GM19397 (cell line): ENCODE measurements at regions not wholly inside any gene's neighbourhood (a gene's known extent, or its start where the extent isn't known, plus 50 kb on each side); places are given as distances from the start of the nearest gene placed in this dataset.

Source experiments
- ATAC-seq: cut with Tn5 transposase; IDR thresholded peaks from one replicate; pipeline ENCODE4 v1.9.1; 2021; ENCODE audit warnings: mild to moderate bottlenecking, moderate library complexity; ENCODE audit not compliant: unreplicated experiment

- ATAC-seq = no peak
These were observed 312.8 kb upstream of the JAG1 start for GRCh38 chr20:10986586-10986985.

GRCh38 chr20:10987651-10988383 is 314.0 kb upstream of the JAG1 start:
- ATAC-seq = no peak

GRCh38 chr20:10990625-10991382 is 317.0 kb upstream of the JAG1 start:
- ATAC-seq = no peak

- ATAC-seq = no peak
These were observed 318.9 kb upstream of the JAG1 start for GRCh38 chr20:10992731-10993130.

GRCh38 chr20:10994991-10995700 is 321.3 kb upstream of the JAG1 start:
- ATAC-seq = no peak

GRCh38 chr20:10998476-10998875 is 324.7 kb upstream of the JAG1 start:
- no peak for ATAC-seq

GRCh38 chr20:11000416-11000815 is 326.6 kb upstream of the JAG1 start:
- ATAC-seq = no peak

- ATAC-seq = no peak
These were observed 327.5 kb upstream of the JAG1 start for GRCh38 chr20:11001302-11001701.

- ATAC-seq = no peak
These were observed 328.2 kb upstream of the JAG1 start for GRCh38 chr20:11001764-11002540.

- ATAC-seq = no peak
These were observed 329.5 kb upstream of the JAG1 start for GRCh38 chr20:11003341-11003740.

- no peak for ATAC-seq
These were observed 334.7 kb upstream of the JAG1 start for GRCh38 chr20:11008444-11009033.

- ATAC-seq = no peak
These were observed 337.9 kb upstream of the JAG1 start for GRCh38 chr20:11011653-11012052.

- no peak for ATAC-seq
These were observed 339.2 kb upstream of the JAG1 start for GRCh38 chr20:11012975-11013374.

GRCh38 chr20:11013801-11014200 is 340.0 kb upstream of the JAG1 start:
- ATAC-seq = no peak

GRCh38 chr20:11015440-11015839 is 341.6 kb upstream of the JAG1 start:
- no peak for ATAC-seq

GRCh38 chr20:11017446-11017845 is 343.6 kb upstream of the JAG1 start:
- ATAC-seq = no peak

- ATAC-seq = no peak
These were observed 344.9 kb upstream of the JAG1 start for GRCh38 chr20:11018668-11019170.

GRCh38 chr20:11020712-11021111 is 346.9 kb upstream of the JAG1 start:
- ATAC-seq = no peak

GRCh38 chr20:11027224-11027623 is 353.4 kb upstream of the JAG1 start:
- no peak for ATAC-seq

- ATAC-seq = no peak
These were observed 356.6 kb upstream of the JAG1 start for GRCh38 chr20:11030351-11030750.
